HFFc6 (cell line): ENCODE measurements at regions not wholly inside any gene's neighbourhood (a gene's known extent, or its start where the extent isn't known, plus 50 kb on each side); places are given as distances from the start of the nearest gene placed in this dataset.

Source experiments
- DNase-seq: peaks from one replicate; pipeline ENCODE4 v3.0.0-alpha.2; 2018
- H3K27ac Mint-ChIP-seq: 2 replicates; pipeline ENCODE4 v1.8.0; 2020; ENCODE audit warnings: mild to moderate bottlenecking, mixed read lengths
- H3K27me3 Mint-ChIP-seq: 2 replicates; pipeline ENCODE4 v1.8.0; 2021; ENCODE audit warnings: mild to moderate bottlenecking, moderate library complexity, mixed read lengths; ENCODE audit not compliant: insufficient read depth
- H3K36me3 Mint-ChIP-seq: 2 replicates; pipeline ENCODE4 v1.8.0; 2021; ENCODE audit warnings: low read depth, mixed read lengths
- H3K4me1 Mint-ChIP-seq: 2 replicates; pipeline ENCODE4 v1.8.0; 2020; ENCODE audit warnings: low read depth, mixed read lengths
- H3K4me3 Mint-ChIP-seq: 2 replicates; pipeline ENCODE4 v1.8.0; 2020; ENCODE audit warnings: mild to moderate bottlenecking, moderate library complexity, mixed read lengths
- H3K9me3 Mint-ChIP-seq: 2 replicates; pipeline ENCODE4 v1.8.0; 2020; ENCODE audit warnings: mild to moderate bottlenecking, mixed read lengths
- TF ChIP-seq, protein P1 (sequence below): fragments of 200-600 bp; sonication (generic); IDR thresholded peaks from 2 replicates; pipeline ENCODE4 v1.5.0; 2021; ENCODE audit warnings: antibody characterized with exemption, mild to moderate bottlenecking

DNA sequence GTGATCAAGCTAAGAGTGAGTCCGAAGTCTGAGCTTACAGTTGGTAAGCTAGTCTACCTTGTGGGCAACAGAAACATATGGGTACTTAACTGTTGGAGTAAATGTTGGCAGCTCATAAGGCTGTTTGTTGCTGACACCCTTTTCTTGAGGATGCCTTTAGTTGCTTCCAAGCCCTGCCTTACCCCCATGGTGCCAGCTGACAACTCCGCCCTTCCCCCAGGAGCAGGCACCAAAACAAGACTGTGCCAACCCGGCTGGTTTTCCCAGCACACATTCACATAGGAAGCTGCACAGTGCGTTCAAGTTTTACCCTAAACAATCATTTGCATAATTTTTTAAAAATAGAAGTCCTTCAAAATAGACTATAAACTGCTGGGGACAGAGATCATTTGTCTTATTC lies 150.2 kb upstream of the LMO4 start:
- TF ChIP-seq, protein P1, sequence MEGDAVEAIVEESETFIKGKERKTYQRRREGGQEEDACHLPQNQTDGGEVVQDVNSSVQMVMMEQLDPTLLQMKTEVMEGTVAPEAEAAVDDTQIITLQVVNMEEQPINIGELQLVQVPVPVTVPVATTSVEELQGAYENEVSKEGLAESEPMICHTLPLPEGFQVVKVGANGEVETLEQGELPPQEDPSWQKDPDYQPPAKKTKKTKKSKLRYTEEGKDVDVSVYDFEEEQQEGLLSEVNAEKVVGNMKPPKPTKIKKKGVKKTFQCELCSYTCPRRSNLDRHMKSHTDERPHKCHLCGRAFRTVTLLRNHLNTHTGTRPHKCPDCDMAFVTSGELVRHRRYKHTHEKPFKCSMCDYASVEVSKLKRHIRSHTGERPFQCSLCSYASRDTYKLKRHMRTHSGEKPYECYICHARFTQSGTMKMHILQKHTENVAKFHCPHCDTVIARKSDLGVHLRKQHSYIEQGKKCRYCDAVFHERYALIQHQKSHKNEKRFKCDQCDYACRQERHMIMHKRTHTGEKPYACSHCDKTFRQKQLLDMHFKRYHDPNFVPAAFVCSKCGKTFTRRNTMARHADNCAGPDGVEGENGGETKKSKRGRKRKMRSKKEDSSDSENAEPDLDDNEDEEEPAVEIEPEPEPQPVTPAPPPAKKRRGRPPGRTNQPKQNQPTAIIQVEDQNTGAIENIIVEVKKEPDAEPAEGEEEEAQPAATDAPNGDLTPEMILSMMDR: no peak
- no peak overlapping the region for H3K4me3 Mint-ChIP-seq
- no peaks in the 10 kb centered on the region for H3K36me3 Mint-ChIP-seq
- peaks cover 25% of the 10 kb centered on the region for H3K27me3 Mint-ChIP-seq
- H3K9me3 Mint-ChIP-seq: no peaks in the 10 kb centered on the region
- no peak overlapping the region for H3K27ac Mint-ChIP-seq
- no peaks in the 10 kb centered on the region for H3K4me1 Mint-ChIP-seq
- DNase-seq: no peak

DNA sequence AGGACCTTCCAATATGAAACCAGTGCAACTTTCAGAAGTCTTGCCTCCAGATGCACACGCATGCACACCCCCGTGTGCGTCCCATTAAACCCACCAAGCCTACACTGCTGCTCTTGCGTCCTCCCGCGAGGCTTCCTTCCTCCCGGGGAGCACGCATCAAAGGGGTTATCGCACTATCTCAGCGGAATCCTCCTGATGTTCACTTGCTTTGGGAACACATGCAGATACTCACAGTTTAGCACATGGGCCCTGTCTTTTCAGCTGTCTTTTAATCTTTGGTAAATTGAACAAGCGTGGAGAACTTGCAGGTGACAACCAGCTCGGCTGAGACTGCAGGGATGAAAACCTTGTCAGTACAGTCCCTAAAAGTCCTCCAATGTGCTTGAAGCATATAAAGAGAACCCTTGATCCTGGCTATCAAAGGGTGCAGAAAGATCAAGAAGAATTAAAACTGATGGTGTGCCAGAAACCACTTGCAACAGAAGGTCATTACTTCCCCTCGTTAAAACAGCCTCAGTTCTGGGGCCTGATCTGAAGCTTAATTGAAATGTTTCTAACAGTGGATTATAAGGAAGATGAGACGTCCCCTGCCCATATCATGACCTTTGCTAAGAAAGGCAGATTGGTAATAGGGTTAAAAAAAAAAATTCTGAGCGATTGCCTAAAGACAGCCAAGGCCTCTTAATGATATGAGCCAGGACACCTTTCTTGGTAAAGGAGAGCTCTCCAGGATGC lies 149.4 kb upstream of the LMO4 start:
- H3K4me3 Mint-ChIP-seq: no peak overlapping the region
- H3K9me3 Mint-ChIP-seq: no peaks in the 10 kb centered on the region
- no peaks in the 10 kb centered on the region for H3K36me3 Mint-ChIP-seq
- no peak overlapping the region for H3K27ac Mint-ChIP-seq
- TF ChIP-seq, protein P1: no peak
- H3K4me1 Mint-ChIP-seq: no peaks in the 10 kb centered on the region
- H3K27me3 Mint-ChIP-seq: peaks cover 26% of the 10 kb centered on the region
- DNase-seq: no peak

DNA sequence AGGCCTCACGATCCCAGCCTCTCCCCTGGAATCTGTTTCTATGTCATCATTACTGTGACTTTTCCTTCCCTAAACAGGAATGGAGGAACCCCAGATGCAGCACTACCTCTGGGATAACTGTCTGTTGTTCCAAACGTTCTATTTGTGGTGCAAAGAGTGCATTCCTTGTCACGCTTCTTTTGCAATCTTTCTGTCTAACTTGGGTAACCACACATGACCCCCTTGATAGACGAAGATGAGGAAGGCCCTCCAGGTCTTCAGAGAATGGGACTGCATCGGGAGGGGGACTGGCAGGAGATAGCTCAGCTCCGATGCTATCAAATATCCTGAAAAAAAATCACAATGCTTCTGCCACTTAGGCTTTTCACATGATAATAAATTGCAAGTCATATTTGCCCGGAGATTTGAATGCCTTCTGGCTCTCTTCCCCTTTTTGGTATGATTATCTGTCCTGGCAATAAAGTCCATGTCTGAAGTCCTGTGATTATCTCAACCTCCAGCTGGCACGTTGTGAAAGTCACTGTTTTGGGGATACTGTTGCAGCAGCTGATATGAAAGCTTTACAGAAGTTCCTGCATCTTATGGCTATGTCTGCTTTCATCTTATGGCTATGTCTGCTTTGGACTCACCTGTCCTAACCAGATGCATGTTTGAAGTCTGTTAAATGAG lies 148.7 kb upstream of the LMO4 start:
- no peaks in the 10 kb centered on the region for H3K9me3 Mint-ChIP-seq
- no peak for DNase-seq
- H3K27me3 Mint-ChIP-seq: peaks cover 28% of the 10 kb centered on the region
- H3K27ac Mint-ChIP-seq: no peak overlapping the region
- H3K36me3 Mint-ChIP-seq: no peaks in the 10 kb centered on the region
- TF ChIP-seq, protein P1: no peak
- H3K4me1 Mint-ChIP-seq: no peaks in the 10 kb centered on the region; the same call in 1 of the 2 replicates
- H3K4me3 Mint-ChIP-seq: no peak overlapping the region

DNA sequence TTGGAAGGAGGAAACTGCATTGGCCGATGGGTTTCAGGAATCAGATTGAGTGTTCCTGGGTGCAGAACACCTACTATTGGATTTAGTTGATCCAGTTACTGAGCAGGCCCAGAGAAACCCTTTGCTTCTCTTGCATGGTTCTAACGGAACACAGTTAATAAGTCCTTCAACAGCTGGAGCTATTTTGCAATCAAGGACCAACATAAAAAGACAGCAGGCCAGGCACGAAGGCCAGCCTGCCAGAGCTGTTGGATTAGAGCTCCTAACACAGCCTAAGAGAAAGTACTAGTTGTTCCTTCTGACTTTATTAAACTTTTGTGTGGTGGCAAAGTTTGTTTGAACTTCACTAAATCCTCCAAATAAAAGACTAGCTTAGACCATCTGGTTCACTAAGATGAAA lies 148.0 kb upstream of the LMO4 start:
- no peak for DNase-seq
- H3K27ac Mint-ChIP-seq: no peak overlapping the region
- no peak overlapping the region for H3K4me3 Mint-ChIP-seq
- no peaks in the 10 kb centered on the region for H3K9me3 Mint-ChIP-seq
- H3K27me3 Mint-ChIP-seq: peaks cover 30% of the 10 kb centered on the region
- TF ChIP-seq, protein P1: no peak
- no peaks in the 10 kb centered on the region; the same call in 1 of the 2 replicates for H3K4me1 Mint-ChIP-seq
- H3K36me3 Mint-ChIP-seq: no peaks in the 10 kb centered on the region

DNA sequence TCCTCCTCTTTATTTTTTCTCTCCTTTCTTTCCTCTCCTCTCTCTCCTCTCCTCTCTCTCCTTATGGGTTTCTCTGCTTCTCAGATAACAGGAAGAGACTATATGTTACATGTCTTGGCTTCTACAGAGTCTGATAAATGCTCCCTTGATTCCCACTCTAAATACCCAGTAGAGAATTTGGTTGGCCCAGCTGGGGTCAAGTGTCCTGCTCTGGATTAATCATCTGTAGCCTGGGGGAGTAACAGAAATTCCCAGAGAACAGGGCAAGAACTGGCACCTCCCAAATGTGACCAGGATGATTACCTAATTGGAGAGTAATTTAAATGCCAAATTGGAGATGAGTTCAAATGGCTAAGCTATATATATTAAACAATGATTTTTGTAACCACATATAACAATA lies 146.1 kb upstream of the LMO4 start:
- H3K36me3 Mint-ChIP-seq: no peaks in the 10 kb centered on the region
- H3K27me3 Mint-ChIP-seq: peaks cover 33% of the 10 kb centered on the region
- no peak overlapping the region for H3K27ac Mint-ChIP-seq
- no peaks in the 10 kb centered on the region for H3K9me3 Mint-ChIP-seq
- no peak for DNase-seq
- TF ChIP-seq, protein P1: no peak
- no peaks in the 10 kb centered on the region; the same call in 1 of the 2 replicates for H3K4me1 Mint-ChIP-seq
- H3K4me3 Mint-ChIP-seq: no peak overlapping the region
